GM03348 (cell line): ENCODE measurements at regions not wholly inside any gene's neighbourhood (a gene's known extent, or its start where the extent isn't known, plus 50 kb on each side); places are given as distances from the start of the nearest gene placed in this dataset.

Experiments
- DNase-seq: peaks from one replicate; pipeline ENCODE4 v3.0.0; 2012; ENCODE audit warnings: low spot score

GRCh38 chr6:140980265-140980887, 1152.3 kb upstream of the GJE1 start:
- DNase-seq, result no peak

- DNase-seq, result peak; percentile 57
Observed at GRCh38 chr6:140979642-140980091, 1153.1 kb upstream of the GJE1 start.

- peak; percentile 20 for DNase-seq
Observed at GRCh38 chr6:140977403-140977802, 1155.3 kb upstream of the GJE1 start.

GRCh38 chr6:140976806-140977205, 1155.9 kb upstream of the GJE1 start:
- DNase-seq, result no peak

- DNase-seq, result peak; percentile 27
Observed at GRCh38 chr6:140970485-140970884, 1162.2 kb upstream of the GJE1 start.

GRCh38 chr6:140968062-140968461, 1164.7 kb upstream of the GJE1 start:
- DNase-seq, result no peak

GRCh38 chr6:140966676-140967075, 1166.0 kb upstream of the GJE1 start:
- DNase-seq, result no peak

- DNase-seq, result no peak
Observed at GRCh38 chr6:140960566-140960965, 1172.2 kb upstream of the GJE1 start.

GRCh38 chr6:140957386-140957785, 1175.3 kb upstream of the GJE1 start:
- DNase-seq, result no peak

- DNase-seq, result peak; percentile 23
Observed at GRCh38 chr6:140956571-140957369, 1176.0 kb upstream of the GJE1 start.

GRCh38 chr6:140940251-140940925, 1192.3 kb upstream of the GJE1 start:
- DNase-seq, result no peak

GRCh38 chr6:140932909-140933308, 1199.8 kb upstream of the GJE1 start:
- no peak for DNase-seq

GRCh38 chr6:140931581-140931980, 1201.1 kb upstream of the GJE1 start:
- no peak for DNase-seq

- DNase-seq, result no peak
Observed at GRCh38 chr6:140929121-140929520, 1203.6 kb upstream of the GJE1 start.

- DNase-seq, result no peak
Observed at GRCh38 chr6:140923048-140923447, 1209.7 kb upstream of the GJE1 start.

- peak; percentile 70 for DNase-seq
Observed at GRCh38 chr6:140921366-140922226, 1211.1 kb upstream of the GJE1 start.

- no peak for DNase-seq
Observed at GRCh38 chr6:140917911-140918310, 1214.8 kb upstream of the GJE1 start.

- DNase-seq, result no peak
Observed at GRCh38 chr6:140915551-140915950, 1217.2 kb upstream of the GJE1 start.

- DNase-seq, result no peak
Observed at GRCh38 chr6:140915103-140915502, 1217.6 kb upstream of the GJE1 start.

- no peak for DNase-seq
Observed at GRCh38 chr6:140912686-140913085, 1220.0 kb upstream of the GJE1 start.

- DNase-seq, result no peak
Observed at GRCh38 chr6:140909625-140910024, 1223.1 kb upstream of the GJE1 start.

GRCh38 chr6:140909156-140909555, 1223.6 kb upstream of the GJE1 start:
- DNase-seq, result peak; percentile 24
